ENCODE measurements at regions not wholly inside any gene's neighbourhood (a gene's known extent, or its start where the extent isn't known, plus 50 kb on each side); places are given as distances from the start of the nearest gene placed in this dataset.

- TF ChIP-seq ELF4 (IDR thresholded peaks at IDR 0.05) (no peak), PKNOX1 (IDR thresholded peaks at IDR 0.05) (no peak), ZNF384 (IDR thresholded peaks at IDR 0.05) (no peak), SUZ12 (IDR thresholded peaks at IDR 0.05) (no peak), ARNT (IDR thresholded peaks at IDR 0.05) (no peak), L3MBTL2 (conservative IDR thresholded peaks at IDR 0.05) (no peak), SP1 (IDR thresholded peaks at IDR 0.05) (no peak), BHLHE40 (IDR thresholded peaks at IDR 0.05; ENCODE audit: borderline replicate concordance) (no peak), NFRKB (IDR thresholded peaks at IDR 0.05) (no peak)
Measured at GRCh38 chr3:152555666-152556291, 279.2 kb upstream of the P2RY1 start.
